ENCODE measurements at regions not wholly inside any gene's neighbourhood (a gene's known extent, or its start where the extent isn't known, plus 50 kb on each side); places are given as distances from the start of the nearest gene placed in this dataset.

GRCh38 chr14:89600029-89600428 is 183.0 kb upstream of the FOXN3 start:
- no peak for DNase-seq

DNA sequence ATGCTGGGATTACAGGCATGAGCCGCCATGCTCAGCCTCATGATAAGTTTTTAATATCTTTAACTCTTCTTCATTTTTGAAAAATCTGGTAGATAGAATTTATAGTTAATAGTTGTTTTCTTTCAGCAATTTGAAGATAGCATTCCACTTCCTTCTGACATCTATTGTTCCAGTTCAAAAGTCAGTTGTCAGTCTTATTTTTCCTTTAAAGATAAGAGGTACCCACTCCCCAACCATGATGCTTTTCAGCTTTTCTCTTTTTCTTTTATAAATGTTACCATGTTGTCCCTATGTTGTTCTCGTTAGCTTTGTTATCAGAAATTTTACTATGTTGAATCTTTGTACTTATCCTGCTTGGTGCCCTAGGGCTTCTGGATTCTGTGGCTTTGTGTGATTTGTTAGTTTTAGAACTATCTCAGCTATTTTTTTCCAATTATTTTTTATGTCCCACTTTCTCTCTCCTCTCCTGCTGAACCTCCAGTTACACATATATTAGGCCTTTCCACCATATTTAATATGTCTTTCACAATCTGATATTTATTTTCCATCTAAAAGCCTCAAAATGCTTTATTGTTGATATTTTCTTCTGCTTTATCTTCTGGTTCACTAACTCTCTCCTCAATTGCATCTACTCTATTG is 181.6 kb upstream of the FOXN3 start:
- no peak for DNase-seq

DNA sequence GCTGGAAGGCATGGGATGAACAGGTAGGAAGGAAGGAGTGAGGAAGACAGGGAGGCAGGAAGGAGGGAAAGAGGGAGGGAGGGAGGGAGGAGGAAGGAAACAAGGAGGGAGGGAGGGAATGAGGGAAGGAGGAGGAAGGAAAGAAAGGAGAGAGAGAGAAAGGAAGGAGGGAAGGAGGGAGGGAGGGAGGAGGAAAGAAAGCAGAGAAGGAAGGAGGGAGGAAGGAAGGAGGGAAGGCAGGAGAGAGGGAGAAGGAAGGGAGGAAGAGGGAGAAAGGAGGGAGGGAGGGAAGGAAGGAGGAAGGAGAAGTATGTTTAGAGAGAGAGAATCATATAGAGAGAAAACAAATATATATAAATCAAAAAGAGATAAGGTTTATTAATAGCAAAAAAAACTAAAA is 175.9 kb upstream of the FOXN3 start:
- no peak for DNase-seq

DNA sequence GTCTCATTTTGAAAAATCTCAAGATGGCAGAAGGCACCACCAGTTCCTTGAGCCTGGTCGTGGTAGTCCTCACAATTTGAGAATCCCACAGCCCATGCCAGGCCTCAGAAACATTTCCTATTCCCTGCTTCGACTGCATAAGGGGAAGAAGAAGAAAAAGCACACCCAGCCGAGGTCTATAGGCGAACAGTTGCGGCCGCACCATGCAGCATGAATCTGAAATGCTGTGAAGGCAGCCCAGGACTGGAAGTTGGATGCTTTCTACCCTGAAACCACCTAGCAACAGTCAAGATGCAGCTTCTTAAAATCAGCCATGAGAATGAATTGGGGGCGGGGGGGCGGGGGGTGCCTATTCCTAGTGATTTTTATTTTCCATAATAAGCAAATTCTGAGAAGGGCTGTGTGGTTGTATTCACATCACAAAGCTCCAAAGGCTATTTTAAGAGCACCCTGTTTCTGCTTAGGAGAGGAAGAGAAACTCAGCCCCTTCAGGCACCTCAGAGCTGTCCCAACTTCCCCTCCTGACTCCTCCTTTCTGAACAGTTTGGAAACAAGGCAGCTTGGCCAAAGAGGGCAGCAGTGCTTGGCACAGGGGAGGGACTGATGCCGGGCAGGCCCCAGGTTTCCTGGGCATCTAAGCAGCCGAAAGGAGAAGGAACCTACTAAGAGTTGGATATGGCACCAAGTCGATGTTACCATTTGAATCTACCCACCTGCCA is 172.5 kb upstream of the FOXN3 start:
- DNase-seq = no peak

- DNase-seq = no peak
Measured at GRCh38 chr14:89588840-89589296, 171.8 kb upstream of the FOXN3 start.

DNA sequence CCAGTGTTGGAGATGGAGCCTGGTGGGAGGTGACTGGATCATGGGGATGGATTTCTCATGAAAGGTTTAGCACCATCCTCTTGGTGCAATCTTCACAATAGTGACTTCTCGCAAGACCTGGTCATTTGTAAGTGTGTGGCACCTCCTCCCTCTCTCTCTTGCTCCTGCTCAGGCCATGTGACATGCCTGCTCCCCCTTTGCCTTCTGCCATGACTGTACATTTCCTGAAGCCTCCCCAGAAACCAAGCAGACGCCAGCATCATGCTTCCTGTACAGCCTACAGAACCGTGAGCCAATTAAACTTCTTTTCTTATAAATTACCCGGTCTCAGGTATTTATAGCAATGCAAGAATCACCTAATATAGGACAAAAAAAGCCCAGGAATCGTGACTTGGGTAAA is 171.0 kb upstream of the FOXN3 start:
- no peak for DNase-seq

- DNase-seq = no peak
Measured at GRCh38 chr14:89587136-89587420, 170.0 kb upstream of the FOXN3 start.

GRCh38 chr14:89586258-89587135 is 169.5 kb upstream of the FOXN3 start:
- DNase-seq = no peak

DNA sequence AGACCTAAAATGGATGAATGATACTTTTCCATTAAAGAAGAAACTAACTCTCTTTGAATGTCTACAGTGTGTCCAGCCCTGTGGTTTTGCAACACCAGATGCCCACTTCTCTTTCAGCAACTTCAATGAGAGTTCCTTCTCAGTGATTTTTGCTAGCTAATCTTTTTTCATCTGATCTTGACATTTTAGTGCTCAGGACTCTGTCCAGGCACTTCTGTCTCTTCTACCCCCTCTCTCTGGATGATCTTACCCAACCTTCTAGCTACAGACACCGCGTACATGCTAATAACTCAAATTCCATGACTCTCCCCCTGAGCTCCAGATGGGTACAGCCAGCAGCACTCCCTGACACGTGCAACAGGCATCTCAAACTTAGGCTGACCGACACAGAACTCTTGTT is 161.1 kb upstream of the FOXN3 start:
- no peak for DNase-seq

DNA sequence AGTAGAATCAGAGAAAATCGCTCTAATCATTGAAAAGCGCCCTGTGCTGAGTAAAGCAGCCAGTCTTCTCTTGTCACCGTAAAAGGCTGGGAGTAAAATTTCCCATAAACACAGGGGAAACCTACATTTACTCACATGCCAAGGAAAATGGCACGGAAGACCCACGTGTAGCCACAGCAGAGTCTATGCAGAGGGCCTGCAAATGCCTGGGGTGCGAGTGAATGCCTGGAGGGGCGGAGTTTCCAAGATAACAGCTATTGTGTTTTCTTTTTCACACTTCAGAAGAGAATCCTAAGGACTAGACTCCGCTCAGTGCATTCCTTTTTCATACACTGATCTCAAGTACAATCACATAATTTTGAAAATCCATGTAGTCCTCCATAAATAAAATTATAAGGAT is 159.9 kb upstream of the FOXN3 start:
- no peak for DNase-seq

GRCh38 chr14:89576145-89576927 is 159.3 kb upstream of the FOXN3 start:
- DNase-seq = no peak

GRCh38 chr14:89575386-89576061 is 158.5 kb upstream of the FOXN3 start:
- no peak for DNase-seq

DNA sequence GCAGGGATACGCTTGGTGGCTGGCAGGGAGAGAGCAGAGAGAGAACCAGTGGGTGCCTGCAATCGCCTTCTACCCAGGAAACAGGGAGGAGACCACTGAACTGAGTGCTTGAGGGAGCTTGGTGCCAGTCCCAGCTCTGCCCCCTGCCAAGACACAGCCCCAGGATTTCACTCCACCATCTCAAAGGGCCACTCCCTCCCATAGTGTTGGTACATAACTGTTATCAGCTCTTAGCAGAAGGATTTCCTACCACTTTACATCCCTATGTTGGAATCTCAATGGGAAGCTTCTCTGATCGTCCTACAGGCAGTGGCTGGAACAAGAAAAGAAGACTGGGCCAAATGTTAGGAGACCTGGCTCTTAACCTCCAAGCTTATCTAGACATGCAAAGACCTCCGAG is 157.4 kb upstream of the FOXN3 start:
- DNase-seq = no peak

DNA sequence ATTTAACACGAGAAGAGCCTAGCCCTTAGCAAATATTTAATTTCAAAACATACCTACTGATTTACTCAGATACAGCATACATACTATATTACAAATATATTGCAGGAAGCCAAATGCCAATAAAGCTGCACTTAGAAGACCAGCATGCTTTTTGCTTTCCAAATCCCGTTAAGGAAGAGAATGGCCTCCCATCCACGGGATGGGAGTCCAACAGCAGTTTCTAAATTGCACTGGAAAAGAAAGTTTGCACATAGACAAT is 156.3 kb upstream of the FOXN3 start:
- DNase-seq = no peak

DNA sequence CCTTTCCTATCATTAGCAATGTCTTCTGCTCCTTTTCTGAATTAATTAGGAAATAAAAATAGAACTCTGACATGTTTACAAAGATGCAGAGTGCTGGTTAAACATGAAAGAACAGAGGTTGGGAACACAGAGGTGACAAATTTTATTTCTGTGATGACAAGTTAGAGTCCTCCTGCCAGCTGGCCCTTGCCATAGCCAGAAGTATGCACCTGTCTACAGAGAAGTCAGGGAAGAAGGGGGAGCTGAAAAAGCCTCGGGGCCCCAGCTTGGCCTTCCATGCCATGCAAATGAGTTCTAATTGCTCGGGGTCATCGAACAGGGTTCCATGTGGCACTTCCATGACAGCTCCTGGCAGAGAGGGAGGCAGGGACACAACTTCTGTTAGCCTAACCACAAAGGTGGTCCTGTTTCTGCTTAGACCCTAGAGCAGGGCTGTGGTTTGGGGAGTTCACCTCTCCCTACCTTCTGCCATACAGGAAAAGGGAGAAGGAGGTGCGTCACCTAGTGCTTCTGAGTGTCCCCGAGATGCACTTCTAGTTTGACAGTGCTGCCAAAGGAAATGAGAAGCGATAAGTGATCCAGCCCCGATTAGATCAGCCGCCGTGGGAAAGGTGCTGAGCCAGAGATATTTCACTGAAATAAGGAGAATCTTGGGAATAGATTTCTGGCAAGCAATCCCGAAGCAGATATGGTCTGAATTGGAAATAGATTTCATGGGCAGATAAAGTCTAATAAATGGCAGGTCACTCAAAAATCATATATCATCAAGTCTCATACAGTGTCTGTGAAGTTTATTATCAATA is 155.8 kb upstream of the FOXN3 start:
- peak; percentile 29 for DNase-seq

DNA sequence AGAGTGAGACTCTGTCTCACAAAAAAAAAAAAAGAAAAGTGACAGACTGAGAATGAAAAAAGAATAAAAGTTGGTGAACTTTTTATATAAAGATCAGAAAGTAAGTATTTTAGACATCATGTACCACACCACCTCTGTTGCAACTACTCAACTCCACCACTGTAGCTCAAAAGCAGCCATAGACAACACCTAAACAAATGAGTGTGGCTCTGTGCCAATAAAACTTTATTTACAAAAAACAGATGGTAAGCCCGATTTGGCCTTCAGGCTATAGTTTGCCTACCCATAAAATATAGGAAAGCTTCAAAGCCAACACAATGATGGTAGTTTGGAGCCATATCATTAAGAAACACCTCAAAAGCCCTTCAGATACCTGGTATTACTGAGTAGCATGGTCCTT is 154.5 kb upstream of the FOXN3 start:
- DNase-seq = no peak

- DNase-seq = no peak
Measured at GRCh38 chr14:89566644-89567415, 149.8 kb upstream of the FOXN3 start.

- DNase-seq = no peak
Measured at GRCh38 chr14:89566180-89566579, 149.1 kb upstream of the FOXN3 start.

DNA sequence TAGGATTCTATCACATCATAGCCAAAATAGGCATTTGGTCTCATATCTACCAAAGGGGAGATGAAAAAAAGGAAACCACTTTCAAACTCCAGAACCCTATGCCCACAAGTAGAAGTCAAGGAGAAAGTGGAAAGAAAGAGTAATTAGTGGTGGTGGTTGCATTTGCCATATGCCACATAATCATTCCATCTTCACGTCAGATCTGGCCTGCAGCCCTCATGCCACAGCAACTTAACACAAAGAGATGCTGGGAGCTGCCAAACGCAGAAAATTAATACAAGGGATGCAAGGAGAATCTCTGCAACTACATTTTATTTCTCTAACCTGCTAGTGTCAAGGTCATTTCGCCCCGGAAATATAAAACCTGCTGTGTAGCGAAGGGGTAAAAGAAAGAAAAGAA is 148.6 kb upstream of the FOXN3 start:
- DNase-seq = no peak

DNA sequence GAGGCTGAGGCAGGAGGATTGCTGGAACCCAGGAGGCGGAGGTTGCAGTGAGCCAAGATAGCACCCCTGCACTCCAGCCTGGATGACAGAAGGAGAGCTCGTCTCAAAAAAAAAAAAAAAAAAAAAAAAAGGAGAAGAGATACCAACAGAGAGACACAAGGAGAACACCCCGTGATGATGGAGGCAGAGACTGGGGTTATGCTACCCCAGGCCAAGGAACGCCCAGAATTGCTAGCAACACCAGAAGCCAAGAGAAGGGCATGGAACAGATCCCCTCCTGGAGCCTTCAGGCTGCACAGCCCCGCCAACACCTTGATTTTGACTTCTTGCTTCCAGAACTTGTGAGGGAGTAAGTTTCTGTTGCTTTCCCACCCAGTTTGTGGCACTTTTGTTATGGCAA is 148.0 kb upstream of the FOXN3 start:
- DNase-seq = no peak

GRCh38 chr14:89564286-89564957 is 147.4 kb upstream of the FOXN3 start:
- no peak for DNase-seq

Measured in SHP77 treated with DMSO at 0.1 percent for 48 hours (cell line).